GM12874 (cell line): ENCODE measurements at regions not wholly inside any gene's neighbourhood (a gene's known extent, or its start where the extent isn't known, plus 50 kb on each side); places are given as distances from the start of the nearest gene placed in this dataset.

Experiments used
- CTCF ChIP-seq: IDR thresholded peaks from 2 replicates; pipeline ENCODE4 v1.5.1; 2011; ENCODE audit warnings: low read depth, mild to moderate bottlenecking, control low read depth, low read length, moderate library complexity; ENCODE audit not compliant: insufficient read depth

- no peak for TF ChIP-seq CTCF
Measured at GRCh38 chr5:74978345-74978744, 74.0 kb downstream of the GCNT4 start.

- no peak for TF ChIP-seq CTCF
Measured at GRCh38 chr5:74977471-74977870, 74.9 kb downstream of the GCNT4 start.

- no peak for TF ChIP-seq CTCF
Measured at GRCh38 chr5:74976651-74977050, 75.7 kb downstream of the GCNT4 start.

- TF ChIP-seq CTCF = no peak
Measured at GRCh38 chr5:74975582-74975981, 76.8 kb downstream of the GCNT4 start.

GRCh38 chr5:74974451-74975091 is 77.8 kb downstream of the GCNT4 start:
- TF ChIP-seq CTCF = no peak

- no peak for TF ChIP-seq CTCF
Measured at GRCh38 chr5:74973694-74974093, 78.7 kb downstream of the GCNT4 start.

- no peak for TF ChIP-seq CTCF
Measured at GRCh38 chr5:74971947-74972460, 80.4 kb downstream of the GCNT4 start.
